ENCODE measurements at regions not wholly inside any gene's neighbourhood (a gene's known extent, or its start where the extent isn't known, plus 50 kb on each side); places are given as distances from the start of the nearest gene placed in this dataset.

- TF ChIP-seq CTCF (conservative IDR thresholded peaks at IDR 0.05 in 1 of 2, IDR thresholded peaks at IDR 0.05 in 1 of 2; ENCODE audit: extremely low read depth in 1 of 2, insufficient read depth in 1 of 2, low read depth in 1 of 2, low read length in 2 of 2): no peak
- no peak for TF ChIP-seq EZH2 (IDR thresholded peaks at IDR 0.05; ENCODE audit: borderline replicate concordance, low read length)
These were observed 478.5 kb downstream of the ATP23 start for GRCh38 chr12:58419905-58420304.

Data from mammary epithelial cell (primary cell).